WTC11 (cell line): ENCODE measurements at regions not wholly inside any gene's neighbourhood (a gene's known extent, or its start where the extent isn't known, plus 50 kb on each side); places are given as distances from the start of the nearest gene placed in this dataset.

Experiments
- ARID4B ChIP-seq: sonication (generic); formaldehyde crosslinking; IDR thresholded peaks from 2 replicates; pipeline ENCODE4 v1.8.0; 2023; ENCODE audit warnings: missing genetic modification reagents, mild to moderate bottlenecking, borderline replicate concordance
- ATF2 ChIP-seq: sonication (generic); formaldehyde crosslinking; IDR thresholded peaks from 2 replicates; pipeline ENCODE4 v1.8.1; 2022; ENCODE audit warnings: low read depth, missing genetic modification reagents, borderline replicate concordance
- CTCF ChIP-seq: fragments of 200-600 bp; IDR thresholded peaks from 2 replicates; pipeline ENCODE4 v1.8.0; 2022; ENCODE audit warnings: antibody characterized with exemption
- MAX ChIP-seq: sonication (generic); formaldehyde crosslinking; IDR thresholded peaks from 2 replicates; pipeline ENCODE4 v1.8.0; 2022; ENCODE audit warnings: mild to moderate bottlenecking, missing genetic modification reagents
- NR2C2 ChIP-seq: sonication (generic); formaldehyde crosslinking; IDR thresholded peaks from 2 replicates; pipeline ENCODE4 v1.8.0; 2022; ENCODE audit warnings: mild to moderate bottlenecking, missing genetic modification reagents
- USF1 ChIP-seq: sonication (generic); formaldehyde crosslinking; IDR thresholded peaks from 2 replicates; pipeline ENCODE4 v1.8.0; 2022; ENCODE audit warnings: mild to moderate bottlenecking, missing genetic modification reagents
- ZNF121 ChIP-seq: sonication (generic); formaldehyde crosslinking; IDR thresholded peaks from 2 replicates; pipeline ENCODE4 v1.8.0; 2023; ENCODE audit warnings: missing genetic modification reagents
- ZNF263 ChIP-seq: sonication (generic); formaldehyde crosslinking; IDR thresholded peaks from 2 replicates; pipeline ENCODE4 v1.8.1; 2022; ENCODE audit warnings: low read depth, mild to moderate bottlenecking, moderate library complexity, missing genetic modification reagents
- ZNF281 ChIP-seq: sonication (generic); formaldehyde crosslinking; IDR thresholded peaks from 2 replicates; pipeline ENCODE4 v1.8.0; 2023; ENCODE audit warnings: mild to moderate bottlenecking, missing genetic modification reagents
- ZNF671 ChIP-seq: fragments of 250-450 bp; sonication (Bioruptor Pico); IDR thresholded peaks from 2 replicates; pipeline ENCODE4 v1.8.0; 2021; ENCODE audit warnings: mild to moderate bottlenecking

GRCh38 chr4:30473225-30473624, 246.9 kb upstream of the PCDH7 start:
- TF ChIP-seq ZNF121: no peak
- no peak for TF ChIP-seq CTCF
- no peak for TF ChIP-seq ZNF281 (CRISPR knock-in tag)
- no peak for TF ChIP-seq USF1 (CRISPR knock-in tag)
- no peak for TF ChIP-seq MAX (CRISPR knock-in tag)
- TF ChIP-seq ZNF671 (CRISPR knock-in tag): no peak
- no peak for TF ChIP-seq ARID4B (CRISPR knock-in tag)
- TF ChIP-seq NR2C2 (CRISPR knock-in tag): no peak
- TF ChIP-seq ZNF263 (CRISPR knock-in tag): no peak
- TF ChIP-seq ATF2 (CRISPR knock-in tag): no peak
